ENCODE measurements at regions not wholly inside any gene's neighbourhood (a gene's known extent, or its start where the extent isn't known, plus 50 kb on each side); places are given as distances from the start of the nearest gene placed in this dataset.

DNA sequence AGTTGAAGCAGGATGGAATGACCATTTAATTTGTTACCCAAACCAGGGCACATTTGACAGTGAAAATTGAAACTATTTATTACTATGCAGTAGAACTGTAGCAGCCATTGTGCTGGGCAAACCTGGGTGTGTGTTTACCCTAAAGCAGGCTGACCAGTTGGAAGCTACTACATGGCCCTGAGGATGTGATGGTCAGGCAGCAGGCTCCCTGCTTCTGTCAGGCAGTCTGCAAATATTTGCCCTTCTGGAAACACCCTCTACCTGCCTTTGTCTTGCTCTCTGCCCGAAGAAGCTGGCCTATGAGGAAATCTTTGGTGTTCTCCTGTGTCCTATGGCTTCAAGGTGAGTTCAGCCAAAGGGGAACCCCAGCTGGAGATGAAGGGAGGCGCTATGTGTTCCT lies 600.1 kb upstream of the KIRREL3 start:
- WGBS (ENCODE audit: low lambda C conversion rate): 14% methylated on average over 2 of the region's 2 CpGs
- H4K20me1 ChIP-seq (ENCODE audit: insufficient read depth): no peaks in the 10 kb centered on the region
- no peak overlapping the region for H3K27ac ChIP-seq (ENCODE audit: low read depth in 2 of 2, low read length in 1 of 2)
- H3K79me2 ChIP-seq (ENCODE audit: insufficient read depth): no peaks in the 10 kb centered on the region
- peaks cover 0 to 2% of the 10 kb centered on the region in 2 experiments; a peak in 1 of 4 replicates for H3K4me1 ChIP-seq (ENCODE audit: control insufficient read depth in 1 of 2, insufficient read depth in 2 of 2, low read depth in 1 of 2, low read length in 1 of 2)
- no peak overlapping the region for H3K9ac ChIP-seq
- H3K9me3 ChIP-seq: no peaks in the 10 kb centered on the region
- CTCF ChIA-PET: no interaction called here
- DNase-seq: no peak
- no peaks in the 10 kb centered on the region for H3K9me2 ChIP-seq
- no peaks in the 10 kb centered on the region for H3F3A ChIP-seq (replicated peaks; ENCODE audit: insufficient read depth)
- no peak overlapping the region for H3K4me2 ChIP-seq
- H3K27me3 ChIP-seq (ENCODE audit: insufficient read depth): no peaks in the 10 kb centered on the region
- H3K36me3 ChIP-seq (replicated peaks in 1 of 2; ENCODE audit: control insufficient read depth in 1 of 2, insufficient read depth in 2 of 2, low read length in 1 of 2): no peaks in the 10 kb centered on the region
- no peak overlapping the region for H3K4me3 ChIP-seq (ENCODE audit: low read depth in 2 of 2, low read length in 1 of 2)
- H2AFZ ChIP-seq (ENCODE audit: low read depth): no peak overlapping the region
- no peak for TF ChIP-seq RAD21 (IDR thresholded peaks at IDR 0.05; ENCODE audit: low read length)
- TF ChIP-seq CHD2 (IDR thresholded peaks at IDR 0.05; ENCODE audit: low read length, partially characterized antibody): no peak
- no peak for TF ChIP-seq MXI1 (IDR thresholded peaks at IDR 0.05; ENCODE audit: low read depth, low read length)
- TF ChIP-seq ELF1 (IDR thresholded peaks at IDR 0.05): no peak
- no peak for TF ChIP-seq TCF12 (IDR thresholded peaks at IDR 0.05)
- TF ChIP-seq FOXM1 (IDR thresholded peaks at IDR 0.05; ENCODE audit: low read depth): no peak
- no peak for TF ChIP-seq CTCF (IDR thresholded peaks at IDR 0.05)
- no peak for TF ChIP-seq REST (IDR thresholded peaks at IDR 0.05; ENCODE audit: low read depth, low read length)
- no peak for TF ChIP-seq GATA2 (CRISPR knock-in tag; IDR thresholded peaks at IDR 0.05)
- no peak for TF ChIP-seq EP300 (IDR thresholded peaks at IDR 0.05; ENCODE audit: borderline replicate concordance in 1 of 2, low read depth in 1 of 2, low read length in 1 of 2)
- POLR2A ChIA-PET: no interaction called here

DNA sequence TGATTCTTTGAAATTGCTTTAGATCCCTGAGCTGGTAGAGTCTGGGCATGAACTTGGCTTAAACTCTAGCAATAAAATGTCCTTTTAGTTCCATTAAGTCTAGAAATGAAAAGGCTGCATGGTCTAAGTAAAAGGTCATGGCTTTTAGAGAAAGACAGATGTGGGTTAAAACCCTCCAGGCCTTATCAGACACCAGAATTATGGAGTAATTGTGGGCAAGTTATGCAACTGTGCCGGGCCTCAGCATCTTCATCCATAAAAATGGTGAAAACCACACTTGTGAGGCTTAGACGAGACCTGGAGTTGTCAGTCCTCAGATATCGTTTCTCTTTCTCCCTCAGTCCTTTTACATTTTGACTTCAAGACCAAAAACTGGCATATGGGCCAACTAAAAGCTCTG lies 597.9 kb upstream of the KIRREL3 start:
- peak; percentile 8 for DNase-seq
- Histone ChIP-seq H3K9me2 (no peaks in the 10 kb centered on the region), H3K4me3 (ENCODE audit: low read depth in 2 of 2, low read length in 1 of 2) (no peak overlapping the region), H3K9ac (no peak overlapping the region), H3K27ac (ENCODE audit: low read depth in 2 of 2, low read length in 1 of 2) (no peak overlapping the region), H2AFZ (ENCODE audit: low read depth) (no peak overlapping the region), H3F3A (replicated peaks; ENCODE audit: insufficient read depth) (no peaks in the 10 kb centered on the region), H4K20me1 (ENCODE audit: insufficient read depth) (no peaks in the 10 kb centered on the region), H3K9me3 (no peaks in the 10 kb centered on the region), H3K4me1 (ENCODE audit: control insufficient read depth in 1 of 2, insufficient read depth in 2 of 2, low read depth in 1 of 2, low read length in 1 of 2) (peaks cover 0 to 2% of the 10 kb centered on the region in 2 experiments; a peak in 1 of 4 replicates), H3K4me2 (no peak overlapping the region), H3K36me3 (replicated peaks in 1 of 2; ENCODE audit: control insufficient read depth in 1 of 2, insufficient read depth in 2 of 2, low read length in 1 of 2) (no peaks in the 10 kb centered on the region), H3K27me3 (ENCODE audit: insufficient read depth) (no peaks in the 10 kb centered on the region), H3K79me2 (ENCODE audit: insufficient read depth) (no peaks in the 10 kb centered on the region)
- TF ChIP-seq RXRA (IDR thresholded peaks at IDR 0.05; ENCODE audit: borderline replicate concordance, low read depth): no peak
- no peak for TF ChIP-seq FOXM1 (IDR thresholded peaks at IDR 0.05; ENCODE audit: low read depth)
- TF ChIP-seq NFIC (IDR thresholded peaks at IDR 0.05; ENCODE audit: borderline replicate concordance): no peak
- TF ChIP-seq FOXJ3 (CRISPR knock-in tag; IDR thresholded peaks at IDR 0.05): no peak
- TF ChIP-seq CHD2 (IDR thresholded peaks at IDR 0.05; ENCODE audit: low read length, partially characterized antibody): no peak
- no peak for TF ChIP-seq RFX5 (IDR thresholded peaks at IDR 0.05; ENCODE audit: low read length)
- ChIA-PET CTCF (interaction anchor here (0.6 to 1.3 kb wide), 2 partner anchors 16 to 26 kb away, joined by 3 read pairs; no protein-coding TSS in a partner anchor), POLR2A (no interaction called here)
- WGBS (ENCODE audit: low lambda C conversion rate): 25% methylated on average over 3 of the region's 3 CpGs

Measured in SK-N-SH (cell line).